Tibial artery (tissue), 4 donors: ENCODE measurements at regions not wholly inside any gene's neighbourhood (a gene's known extent, or its start where the extent isn't known, plus 50 kb on each side); places are given as distances from the start of the nearest gene placed in this dataset.

Experiments
- DNase-seq, 2 donors: peaks; one replicate each; pipeline ENCODE4 v3.0.0-alpha.2; 2019
- H3K27ac ChIP-seq, 2 donors: fragments of 200-600 bp; sonication (generic) in 1 of 2; 1 replicate in 1 of 2; 2 replicates in 1 of 2; pipeline ENCODE4 v1.5.1; 2018 to 2019; ENCODE audit warnings: mild to moderate bottlenecking in 1 of 2
- H3K27me3 ChIP-seq, 2 donors: fragments of 200-600 bp; sonication (generic) in 1 of 2; one replicate each; pipeline versions ENCODE4 v1.5.1 to v1.6.0; 2016 to 2019
- H3K36me3 ChIP-seq, 3 donors: fragments of 200-600 bp; sonication (generic) in 2 of 3; one replicate each; pipeline ENCODE4 v1.5.1; 2016 to 2019; ENCODE audit warnings: mild to moderate bottlenecking in 2 of 3
- H3K4me1 ChIP-seq, 4 donors: fragments of 200-600 bp; sonication (generic) in 2 of 4; 1 replicate in 3 of 4; 2 replicates in 1 of 4; pipeline ENCODE4 v1.5.1; 2016 to 2019
- H3K4me3 ChIP-seq, 2 donors: fragments of 200-600 bp; sonication (generic) in 1 of 2; 1 replicate in 1 of 2; 2 replicates in 1 of 2; pipeline ENCODE4 v1.5.1; 2018 to 2019; ENCODE audit warnings: mild to moderate bottlenecking in 2 of 2
- H3K9me3 ChIP-seq, 3 donors: fragments of 200-600 bp; sonication (generic) in 1 of 3; one replicate each; pipeline ENCODE4 v1.5.1; 2016 to 2019
- CTCF ChIP-seq, 2 experiments: fragments of 200-600 bp in 1 of 2; fragments of 450-650 bp in 1 of 2; IDR thresholded peaks; one replicate each; pipeline ENCODE4 v1.5.1; 2017 to 2019; ENCODE audit warnings: antibody characterized with exemption in 2 of 2, mild to moderate bottlenecking in 1 of 2, moderate library complexity in 1 of 2
- intact Hi-C: fragments of 100-400 bp; cut with DNase I; formaldehyde crosslinking; loops from one replicate; pipeline ENCODE4 v1.15.0; 2023; ENCODE audit warnings: low total_unique reads

GRCh38 chr1:38524025-38524641, 335.4 kb downstream of the RRAGC start:
- no peak for DNase-seq
- Histone ChIP-seq H3K4me3 (no peak overlapping the region), H3K27me3 (peaks cover 0 to 20% of the 10 kb centered on the region in 2 donors), H3K36me3 (no peaks in the 10 kb centered on the region), H3K4me1 (no peaks in the 10 kb centered on the region), H3K27ac (no peak overlapping the region), H3K9me3 (no peaks in the 10 kb centered on the region)
- no peak for TF ChIP-seq CTCF (IDR thresholded peaks at IDR 0.05)
- intact Hi-C loops: no loop called here

- no peak for TF ChIP-seq CTCF (IDR thresholded peaks at IDR 0.05)
- H3K9me3 ChIP-seq: no peaks in the 10 kb centered on the region
- DNase-seq: no peak
Observed at GRCh38 chr1:38523568-38523939, 336.0 kb downstream of the RRAGC start.

GRCh38 chr1:38522915-38523567, 336.5 kb downstream of the RRAGC start:
- intact Hi-C loops: no loop called here
- no peaks in the 10 kb centered on the region for H3K36me3 ChIP-seq
- no peak for TF ChIP-seq CTCF (IDR thresholded peaks at IDR 0.05)

More at GRCh38 chr1:38523568-38523939, 336.0 kb downstream of the RRAGC start:
- H3K4me3 ChIP-seq: no peak overlapping the region
- peaks cover 0 to 19% of the 10 kb centered on the region in 2 donors for H3K27me3 ChIP-seq
- no peak overlapping the region for H3K27ac ChIP-seq
- H3K36me3 ChIP-seq: no peaks in the 10 kb centered on the region
- no peaks in the 10 kb centered on the region for H3K4me1 ChIP-seq
- intact Hi-C loops: no loop called here

GRCh38 chr1:38516560-38516959, 343.0 kb downstream of the RRAGC start:
- Histone ChIP-seq H3K27ac (no peak overlapping the region), H3K36me3 (no peaks in the 10 kb centered on the region), H3K4me1 (peaks cover 0 to 3% (median 0%) of the 10 kb centered on the region in 4 donors), H3K4me3 (no peak overlapping the region), H3K27me3 (peaks cover 0 to 3% of the 10 kb centered on the region in 2 donors), H3K9me3 (no peaks in the 10 kb centered on the region)
- no peak for TF ChIP-seq CTCF (IDR thresholded peaks at IDR 0.05)
- intact Hi-C loops: no loop called here
- DNase-seq: no peak

More at GRCh38 chr1:38522915-38523567, 336.5 kb downstream of the RRAGC start:
- Histone ChIP-seq H3K4me1 (no peaks in the 10 kb centered on the region), H3K27ac (no peak overlapping the region), H3K27me3 (peaks cover 0 to 19% of the 10 kb centered on the region in 2 donors), H3K9me3 (no peaks in the 10 kb centered on the region), H3K4me3 (no peak overlapping the region)
- no peak for DNase-seq

GRCh38 chr1:38512789-38513188, 346.8 kb downstream of the RRAGC start:
- intact Hi-C loops: no loop called here
- no peak for DNase-seq
- no peak for TF ChIP-seq CTCF (IDR thresholded peaks at IDR 0.05)

More at GRCh38 chr1:38512789-38513188, 346.8 kb downstream of the RRAGC start:
- H3K9me3 ChIP-seq: no peaks in the 10 kb centered on the region
- H3K27ac ChIP-seq: no peak overlapping the region
- peaks cover 0 to 20% of the 10 kb centered on the region in 2 donors for H3K27me3 ChIP-seq
- no peak overlapping the region for H3K4me3 ChIP-seq
- H3K36me3 ChIP-seq: no peaks in the 10 kb centered on the region
- H3K4me1 ChIP-seq: peaks cover 0 to 1% (median 0%) of the 10 kb centered on the region in 4 donors
